ENCODE measurements at regions not wholly inside any gene's neighbourhood (a gene's known extent, or its start where the extent isn't known, plus 50 kb on each side); places are given as distances from the start of the nearest gene placed in this dataset.

DNA sequence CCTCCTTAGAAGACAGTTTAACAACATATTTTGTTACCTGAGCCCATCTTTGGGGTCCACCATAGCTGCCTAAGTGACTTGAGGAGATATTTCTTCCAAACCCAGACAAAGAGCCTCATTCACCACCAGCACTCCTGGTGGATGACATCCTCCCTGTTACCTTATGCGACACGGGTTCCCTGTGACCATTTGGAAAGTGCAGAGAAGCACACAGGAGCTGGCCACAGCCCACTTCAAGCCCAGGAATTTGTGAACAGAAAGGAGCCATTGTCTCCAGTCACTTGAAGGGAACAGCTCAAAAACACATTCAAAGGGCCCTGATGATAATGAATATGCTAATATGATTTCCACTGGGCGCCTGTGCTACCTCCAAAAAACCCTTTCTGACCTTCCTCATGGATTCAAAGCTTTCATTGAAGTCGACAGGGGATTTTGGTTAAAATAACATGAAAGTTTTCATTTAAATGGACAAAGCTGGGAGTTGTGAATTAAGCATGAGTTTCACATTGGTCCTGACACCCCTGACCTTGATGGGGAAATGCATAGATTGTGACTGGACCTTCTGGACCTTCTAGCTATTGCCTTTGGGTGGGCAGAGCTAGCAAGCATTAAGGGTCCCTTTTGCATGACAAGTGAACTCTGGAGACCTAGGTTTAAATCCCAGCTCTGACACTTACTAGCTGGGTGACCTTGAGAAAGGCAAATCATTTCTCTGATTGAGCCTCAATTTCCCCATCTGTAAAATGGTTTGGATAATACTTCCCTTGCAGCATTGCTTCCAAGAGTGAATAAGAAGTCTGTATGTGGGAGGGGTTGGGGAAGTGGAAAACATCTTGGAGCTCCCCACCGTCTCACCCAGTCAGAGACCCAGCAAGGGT, 83.3 kb upstream of the SIRPA start:
- TF ChIP-seq, protein P1, sequence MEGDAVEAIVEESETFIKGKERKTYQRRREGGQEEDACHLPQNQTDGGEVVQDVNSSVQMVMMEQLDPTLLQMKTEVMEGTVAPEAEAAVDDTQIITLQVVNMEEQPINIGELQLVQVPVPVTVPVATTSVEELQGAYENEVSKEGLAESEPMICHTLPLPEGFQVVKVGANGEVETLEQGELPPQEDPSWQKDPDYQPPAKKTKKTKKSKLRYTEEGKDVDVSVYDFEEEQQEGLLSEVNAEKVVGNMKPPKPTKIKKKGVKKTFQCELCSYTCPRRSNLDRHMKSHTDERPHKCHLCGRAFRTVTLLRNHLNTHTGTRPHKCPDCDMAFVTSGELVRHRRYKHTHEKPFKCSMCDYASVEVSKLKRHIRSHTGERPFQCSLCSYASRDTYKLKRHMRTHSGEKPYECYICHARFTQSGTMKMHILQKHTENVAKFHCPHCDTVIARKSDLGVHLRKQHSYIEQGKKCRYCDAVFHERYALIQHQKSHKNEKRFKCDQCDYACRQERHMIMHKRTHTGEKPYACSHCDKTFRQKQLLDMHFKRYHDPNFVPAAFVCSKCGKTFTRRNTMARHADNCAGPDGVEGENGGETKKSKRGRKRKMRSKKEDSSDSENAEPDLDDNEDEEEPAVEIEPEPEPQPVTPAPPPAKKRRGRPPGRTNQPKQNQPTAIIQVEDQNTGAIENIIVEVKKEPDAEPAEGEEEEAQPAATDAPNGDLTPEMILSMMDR (IDR thresholded peaks at IDR 0.05; ENCODE audit: extremely low read depth, missing control alignments): no peak
- DNase-seq (ENCODE audit: low spot score): no peak

DNA sequence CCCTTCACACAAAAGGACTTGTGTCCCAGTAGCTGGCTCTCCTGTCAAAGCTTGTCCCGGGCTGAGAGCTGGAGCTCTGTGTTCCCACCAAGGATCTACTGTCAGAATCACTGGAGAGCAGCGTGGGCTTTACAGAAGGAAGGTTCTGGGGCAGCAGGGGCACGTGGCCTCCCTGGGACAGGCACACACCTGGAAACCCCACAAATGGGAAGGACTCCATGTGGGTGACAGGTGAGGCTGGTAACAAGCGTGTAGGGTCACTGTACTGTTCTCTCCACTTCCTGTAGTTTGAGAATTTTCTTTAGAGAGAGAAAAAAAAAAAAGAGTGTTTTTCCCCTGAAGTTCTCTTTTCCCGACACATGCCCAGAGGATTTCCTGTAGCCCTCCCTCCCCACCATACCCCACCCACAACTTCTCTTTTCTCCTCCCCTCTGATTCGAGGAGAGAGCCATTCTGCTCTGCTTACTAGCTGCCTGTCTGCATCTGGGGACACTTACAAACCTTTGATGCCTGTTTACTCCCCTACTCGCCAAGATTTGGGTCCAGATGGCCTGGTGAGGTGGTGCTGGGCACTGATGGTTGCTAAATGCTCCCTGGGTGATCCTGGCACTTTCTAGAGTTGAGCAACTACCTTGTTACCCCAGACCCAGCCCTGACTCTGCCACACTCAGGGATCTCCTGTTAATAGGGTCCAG, 84.1 kb upstream of the SIRPA start:
- TF ChIP-seq, protein P1 (IDR thresholded peaks at IDR 0.05; ENCODE audit: extremely low read depth, missing control alignments): no peak
- DNase-seq (ENCODE audit: low spot score): no peak

DNA sequence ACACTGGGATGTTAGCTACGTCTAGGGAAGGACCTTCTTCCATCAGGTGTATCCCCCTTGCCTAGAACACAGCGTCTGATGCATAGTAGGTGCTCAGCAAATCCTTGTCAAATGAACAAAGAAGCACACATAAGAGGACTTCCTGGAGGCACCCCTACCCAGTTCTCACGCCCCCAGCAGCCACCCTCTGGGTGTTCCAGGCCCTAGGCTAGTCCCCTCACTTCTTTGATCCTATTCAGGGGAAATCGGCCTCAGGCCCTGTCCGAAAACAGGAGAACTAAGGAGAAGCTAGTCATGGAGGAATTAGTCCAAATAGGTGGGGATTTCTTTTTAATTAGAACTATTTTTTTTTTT, 84.7 kb upstream of the SIRPA start:
- TF ChIP-seq, protein P1 (IDR thresholded peaks at IDR 0.05; ENCODE audit: extremely low read depth, missing control alignments): no peak
- DNase-seq (ENCODE audit: low spot score): no peak

DNA sequence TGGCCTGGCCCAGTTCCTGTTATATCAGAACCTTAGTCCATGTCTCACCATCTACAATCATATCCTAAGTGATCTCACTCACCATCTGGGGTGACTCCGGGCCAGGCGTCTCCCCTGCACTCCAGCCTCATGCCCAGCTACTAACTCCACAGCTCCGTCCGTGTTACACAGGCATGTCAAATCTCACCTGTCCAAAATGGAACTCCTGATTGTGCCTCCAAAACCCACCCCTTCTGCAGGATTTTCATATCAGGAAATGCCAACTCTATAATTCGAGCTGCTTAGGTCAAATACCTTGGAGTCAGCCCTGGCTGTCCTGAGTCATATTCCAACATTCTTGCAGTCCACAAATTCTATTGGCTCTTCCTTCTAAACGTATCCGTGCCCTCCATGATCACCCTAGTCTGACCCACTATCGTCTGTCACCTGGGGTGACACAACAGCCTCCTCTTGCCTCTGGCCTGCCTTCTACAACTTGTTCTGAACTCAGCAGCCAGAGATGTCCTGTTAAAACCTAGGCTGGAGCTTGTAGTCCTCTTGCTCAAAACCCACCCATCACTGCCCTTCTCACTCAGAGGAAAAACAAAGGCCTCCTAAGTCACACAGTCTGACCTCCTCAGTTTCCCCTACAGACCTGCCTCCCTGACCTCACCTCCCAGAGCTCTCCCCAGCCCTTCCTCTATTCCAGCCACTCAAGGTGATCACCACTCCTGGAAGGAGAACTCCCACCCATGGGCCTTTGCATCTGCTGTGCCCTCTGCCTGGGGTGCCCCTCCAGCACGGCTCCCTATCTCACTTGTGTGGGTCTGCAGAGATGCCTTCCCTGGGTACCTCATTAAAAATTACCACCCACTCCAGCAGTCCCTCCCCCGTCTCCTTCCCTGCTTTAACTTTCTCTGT, 85.3 kb upstream of the SIRPA start:
- TF ChIP-seq, protein P1 (IDR thresholded peaks at IDR 0.05; ENCODE audit: extremely low read depth, missing control alignments): no peak
- no peak for DNase-seq (ENCODE audit: low spot score)

DNA sequence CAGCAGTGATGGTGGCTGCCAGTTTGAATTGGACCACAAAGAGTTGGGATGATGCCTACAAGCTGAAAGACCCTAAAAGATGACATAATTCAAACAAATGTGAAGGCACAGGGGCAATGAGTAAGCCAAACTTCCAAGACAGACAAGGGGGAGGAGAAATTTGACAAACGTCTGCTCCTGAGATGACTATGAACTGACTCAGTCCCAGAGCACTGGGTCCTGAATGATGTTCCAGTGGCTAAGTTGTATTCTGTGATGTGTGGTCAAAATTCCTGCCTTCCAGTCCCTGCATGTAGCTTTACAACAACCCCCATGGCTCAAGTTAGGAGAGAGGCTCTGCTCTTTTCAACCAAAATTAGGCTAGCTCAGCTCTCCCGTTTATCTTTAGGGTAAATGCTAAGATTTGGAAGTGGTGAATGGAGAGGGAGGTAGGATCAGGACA, 86.1 kb upstream of the SIRPA start:
- TF ChIP-seq, protein P1 (IDR thresholded peaks at IDR 0.05; ENCODE audit: extremely low read depth, missing control alignments): no peak
- no peak for DNase-seq (ENCODE audit: low spot score)

DNA sequence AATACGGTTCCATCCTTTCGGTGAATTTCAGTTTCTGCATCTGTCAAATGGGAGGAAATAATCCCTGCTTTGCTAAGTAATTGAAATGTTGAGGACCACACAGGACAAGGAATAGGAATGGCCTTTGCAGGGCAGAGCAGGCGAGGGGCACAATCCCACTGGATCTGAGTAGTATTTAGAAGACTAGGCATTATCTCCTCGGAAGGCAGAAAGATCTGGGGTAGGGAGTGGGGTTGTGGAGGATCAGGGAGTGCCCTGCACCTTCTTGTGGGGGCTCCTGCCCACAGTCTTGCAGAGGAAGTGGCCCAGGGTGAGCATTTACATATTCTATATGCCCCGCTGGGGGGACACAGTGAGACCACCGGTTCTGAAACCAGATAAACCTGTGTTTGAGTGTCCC, 87.1 kb upstream of the SIRPA start:
- TF ChIP-seq, protein P1 (IDR thresholded peaks at IDR 0.05; ENCODE audit: extremely low read depth, missing control alignments): no peak
- no peak for DNase-seq (ENCODE audit: low spot score)

Measured in GM20000 (cell line).